NT2/D1 (cell line): ENCODE measurements at regions not wholly inside any gene's neighbourhood (a gene's known extent, or its start where the extent isn't known, plus 50 kb on each side); places are given as distances from the start of the nearest gene placed in this dataset.

ENCODE experiments used
- SUZ12 ChIP-seq: IDR thresholded peaks from 2 replicates; pipeline ENCODE4 v1.6.1; 2011; ENCODE audit not compliant: insufficient read length, insufficient read depth; ENCODE audit errors: extremely low read depth
- ZNF274 ChIP-seq: IDR thresholded peaks from 2 replicates; pipeline ENCODE4 v1.6.1; 2011; ENCODE audit warnings: mild to moderate bottlenecking, low read depth, low read length

GRCh38 chr19:30318936-30319335, 53.2 kb upstream of the ZNF536 start:
- no peak for TF ChIP-seq SUZ12
- TF ChIP-seq ZNF274: no peak
